ENCODE measurements at regions not wholly inside any gene's neighbourhood (a gene's known extent, or its start where the extent isn't known, plus 50 kb on each side); places are given as distances from the start of the nearest gene placed in this dataset.

- no peak for DNase-seq
Measured at GRCh38 chr16:7090628-7091115, 242.0 kb upstream of the RBFOX1 start.

GRCh38 chr16:7089751-7090150 is 242.9 kb upstream of the RBFOX1 start:
- no peak for DNase-seq

DNA sequence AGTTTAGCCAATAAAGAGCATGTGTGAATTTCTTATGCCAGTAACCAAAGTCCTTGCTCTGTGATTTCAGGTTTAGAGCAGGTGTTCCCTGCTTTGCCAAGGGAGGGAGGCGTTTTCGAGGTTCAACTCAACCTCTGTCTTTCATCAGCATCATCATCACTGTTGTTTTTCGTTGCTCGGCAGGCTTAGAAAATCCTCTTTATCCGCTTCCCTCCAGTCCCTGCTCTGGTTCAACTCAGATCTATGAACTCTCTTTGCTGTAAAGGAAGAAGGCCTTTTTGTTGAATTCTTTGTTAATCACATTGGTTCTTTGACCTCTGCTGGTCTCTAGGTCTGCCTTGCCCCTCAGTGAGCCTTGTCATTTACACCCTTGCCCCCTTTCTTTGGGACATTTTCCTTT is 243.9 kb upstream of the RBFOX1 start:
- no peak for DNase-seq

GRCh38 chr16:7086822-7087616 is 245.6 kb upstream of the RBFOX1 start:
- DNase-seq = no peak

GRCh38 chr16:7085776-7086175 is 246.9 kb upstream of the RBFOX1 start:
- DNase-seq = no peak

DNA sequence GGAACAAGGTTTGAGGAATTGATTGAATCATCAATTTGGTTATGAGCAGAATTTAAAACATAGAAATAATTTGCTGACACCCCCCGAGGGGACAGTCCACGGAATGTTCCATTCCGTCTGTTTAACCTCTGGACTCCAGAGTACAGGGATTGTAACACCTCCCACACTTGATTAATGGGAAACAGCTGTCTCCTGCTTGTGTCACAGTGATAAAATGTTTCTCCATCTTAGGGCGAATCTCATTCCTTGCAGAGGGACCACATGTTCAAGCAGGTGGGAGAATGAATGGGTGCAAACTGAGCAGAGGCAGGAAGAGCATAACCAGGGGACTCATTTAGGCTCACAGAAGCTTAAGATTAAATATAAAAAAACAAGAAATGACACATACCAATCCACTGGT is 249.5 kb upstream of the RBFOX1 start:
- no peak for DNase-seq

- no peak for DNase-seq
Measured at GRCh38 chr16:7077636-7078035, 255.0 kb upstream of the RBFOX1 start.

DNA sequence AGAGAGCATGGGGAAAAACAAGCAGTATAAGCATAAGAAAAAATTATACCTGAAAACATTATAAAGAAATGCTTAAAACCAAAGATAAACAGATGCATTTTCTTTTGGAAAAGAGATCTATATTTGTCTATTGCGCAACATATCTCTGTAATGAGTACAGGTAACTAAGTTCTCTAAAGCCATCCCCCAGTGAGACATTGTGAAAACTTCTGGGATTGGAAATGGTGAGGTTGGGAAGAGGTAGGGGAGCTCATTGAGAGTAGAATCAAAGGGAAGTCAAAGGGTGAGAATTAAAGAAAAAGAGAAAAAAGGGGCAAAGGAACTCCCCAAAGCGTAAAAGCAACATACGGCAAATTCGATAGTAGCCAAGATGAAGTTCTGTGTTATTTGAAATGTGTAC is 257.9 kb upstream of the RBFOX1 start:
- DNase-seq = no peak

DNA sequence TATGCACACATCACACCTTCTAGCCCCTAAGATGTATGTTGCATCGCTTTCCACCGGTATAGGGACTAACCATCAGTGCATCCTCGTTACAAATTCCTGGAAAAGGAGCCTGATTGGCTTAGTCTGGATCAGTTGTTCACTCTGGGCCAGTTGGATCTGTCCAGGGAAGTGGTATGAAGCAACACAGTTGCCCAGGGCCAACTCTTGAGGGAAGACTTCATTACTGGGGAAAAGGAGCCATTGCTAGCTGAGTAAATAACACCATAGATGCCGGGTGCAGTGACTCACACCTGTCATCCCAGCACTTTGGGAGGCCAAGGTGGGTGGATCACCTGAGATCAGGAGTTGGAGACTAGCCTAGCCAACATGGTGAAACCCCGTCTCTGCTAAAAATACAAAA is 275.2 kb upstream of the RBFOX1 start:
- DNase-seq = no peak

DNA sequence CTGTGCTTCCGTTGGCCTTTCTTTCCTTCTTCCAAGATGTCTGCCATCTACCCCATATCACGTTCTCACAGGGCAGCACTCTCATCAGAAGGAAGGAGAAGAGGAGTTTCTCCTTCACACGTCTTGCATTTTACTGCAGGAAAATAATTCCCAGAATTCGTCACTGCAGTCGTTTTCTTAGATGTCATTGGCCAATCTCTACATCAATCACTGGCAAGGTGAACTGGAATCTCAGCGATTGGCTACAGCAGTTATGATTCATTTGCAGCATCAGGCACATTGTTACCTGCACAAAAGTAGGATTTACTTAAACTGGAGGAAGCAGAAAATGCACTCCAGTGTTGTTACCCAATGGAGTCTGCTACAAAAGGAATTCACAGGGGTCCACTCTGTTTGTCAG is 277.2 kb upstream of the RBFOX1 start:
- no peak for DNase-seq

GRCh38 chr16:7051591-7052349 is 280.9 kb upstream of the RBFOX1 start:
- no peak for DNase-seq

GRCh38 chr16:7044331-7044730 is 288.3 kb upstream of the RBFOX1 start:
- DNase-seq = no peak

DNA sequence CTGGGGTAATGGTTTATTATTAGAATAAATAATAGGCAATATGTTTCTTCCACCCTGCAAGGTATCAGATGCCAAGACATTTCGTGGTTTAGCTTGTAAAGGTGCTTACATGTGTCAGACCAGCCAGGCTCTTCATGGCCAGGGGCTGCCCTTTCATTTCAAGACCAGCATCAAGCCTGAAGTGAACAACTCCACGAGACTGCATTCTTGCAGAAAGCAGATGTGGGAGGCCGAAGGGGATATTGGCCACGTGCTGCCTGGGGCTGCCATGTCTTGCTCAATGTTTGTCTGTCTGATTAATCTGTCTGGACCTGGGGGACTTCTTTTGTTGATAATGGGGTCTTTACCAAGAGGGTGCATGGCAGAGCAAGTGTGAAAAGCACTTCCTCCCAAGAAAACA is 294.2 kb upstream of the RBFOX1 start:
- no peak for DNase-seq

GRCh38 chr16:7037495-7037894 is 295.1 kb upstream of the RBFOX1 start:
- DNase-seq = no peak

GRCh38 chr16:7031031-7031430 is 301.6 kb upstream of the RBFOX1 start:
- DNase-seq = no peak

GRCh38 chr16:7027401-7027800 is 305.2 kb upstream of the RBFOX1 start:
- DNase-seq = no peak

DNA sequence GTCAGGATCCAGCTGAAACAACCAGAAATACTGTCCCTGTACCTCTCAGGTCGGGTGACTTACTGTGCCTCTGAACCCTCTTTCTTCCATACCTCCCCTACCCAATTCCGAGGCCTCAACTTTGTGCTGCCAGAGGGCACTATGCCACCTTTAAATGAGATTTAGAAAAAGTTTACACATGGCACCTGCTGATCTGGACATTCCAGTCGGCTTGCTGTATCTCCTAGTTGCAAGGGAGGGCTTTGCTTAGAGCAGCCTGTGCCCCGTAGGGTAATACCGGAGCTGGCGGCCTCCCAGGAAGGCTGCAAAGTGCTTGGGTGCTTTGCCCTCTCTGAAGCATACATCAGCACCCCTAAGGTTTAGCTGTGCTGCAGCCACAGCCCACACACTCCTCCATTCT is 306.0 kb upstream of the RBFOX1 start:
- DNase-seq = no peak

- peak; percentile 51 for DNase-seq
Measured at GRCh38 chr16:7025616-7026190, 306.9 kb upstream of the RBFOX1 start.

GRCh38 chr16:7021653-7022275 is 310.9 kb upstream of the RBFOX1 start:
- DNase-seq = no peak

DNA sequence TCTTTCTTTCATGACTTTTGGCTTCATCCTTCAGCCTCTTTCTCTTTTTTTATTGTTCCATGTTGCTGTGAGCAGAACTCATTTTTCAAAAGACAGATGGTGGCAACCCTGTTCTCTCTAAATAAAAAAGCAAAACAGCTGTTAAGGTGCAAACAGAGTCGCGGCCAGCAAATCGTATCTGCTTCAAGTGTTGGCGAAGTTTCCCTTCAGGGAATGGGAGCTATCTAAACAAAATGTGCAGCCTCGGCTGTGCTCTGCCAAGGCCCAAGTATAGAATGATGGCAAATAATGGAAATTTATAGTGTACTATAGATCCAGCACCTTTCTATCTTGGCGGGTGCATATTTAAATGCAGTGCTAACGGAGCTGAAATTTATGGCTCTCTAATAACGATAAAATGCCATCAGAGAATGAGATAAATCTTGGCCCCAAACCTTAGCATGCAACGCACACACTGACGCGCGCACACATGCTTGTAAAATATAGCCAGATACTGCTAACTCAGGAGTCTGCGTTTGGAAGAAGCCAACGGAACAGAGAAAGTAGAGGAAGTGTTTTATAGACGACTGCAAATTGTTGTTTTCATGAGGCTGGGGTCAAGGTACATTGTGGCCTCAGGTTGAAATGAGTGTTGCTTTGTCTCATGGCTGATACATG is 315.5 kb upstream of the RBFOX1 start:
- DNase-seq = no peak

GRCh38 chr16:7014756-7015155 is 317.9 kb upstream of the RBFOX1 start:
- no peak for DNase-seq

DNA sequence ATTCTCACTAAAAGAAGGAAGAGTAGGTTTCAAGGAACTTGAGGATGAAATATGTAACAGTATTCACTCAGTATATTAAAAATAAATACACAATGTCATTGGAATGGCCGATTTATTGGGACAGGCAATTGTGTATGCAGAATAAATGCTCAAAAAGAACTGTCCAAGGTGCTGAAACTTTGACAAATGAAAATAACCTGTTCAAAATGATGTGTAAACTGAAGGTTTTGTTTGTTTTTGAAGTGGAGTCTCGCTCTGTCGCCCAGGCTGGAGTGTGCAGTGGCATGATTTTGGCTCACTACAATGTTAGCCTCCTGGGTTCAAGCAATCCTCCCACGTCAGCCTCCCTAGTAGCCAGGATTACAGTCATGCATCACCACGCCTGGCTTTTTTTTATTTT is 318.7 kb upstream of the RBFOX1 start:
- DNase-seq = no peak

- no peak for DNase-seq
Measured at GRCh38 chr16:7004266-7004665, 328.4 kb upstream of the RBFOX1 start.

Data from activated CD4-positive, alpha-beta T cell treated with anti-CD3 and anti-CD28 coated beads, Interleukin-2, Interleukin-6, amounts not matched to agents 100 ng/mL and 50 ng/mL, durations not matched to agents 16 hours and 8 hours (primary cell).